ENCODE measurements at regions not wholly inside any gene's neighbourhood (a gene's known extent, or its start where the extent isn't known, plus 50 kb on each side); places are given as distances from the start of the nearest gene placed in this dataset.

- TF ChIP-seq, protein P1, sequence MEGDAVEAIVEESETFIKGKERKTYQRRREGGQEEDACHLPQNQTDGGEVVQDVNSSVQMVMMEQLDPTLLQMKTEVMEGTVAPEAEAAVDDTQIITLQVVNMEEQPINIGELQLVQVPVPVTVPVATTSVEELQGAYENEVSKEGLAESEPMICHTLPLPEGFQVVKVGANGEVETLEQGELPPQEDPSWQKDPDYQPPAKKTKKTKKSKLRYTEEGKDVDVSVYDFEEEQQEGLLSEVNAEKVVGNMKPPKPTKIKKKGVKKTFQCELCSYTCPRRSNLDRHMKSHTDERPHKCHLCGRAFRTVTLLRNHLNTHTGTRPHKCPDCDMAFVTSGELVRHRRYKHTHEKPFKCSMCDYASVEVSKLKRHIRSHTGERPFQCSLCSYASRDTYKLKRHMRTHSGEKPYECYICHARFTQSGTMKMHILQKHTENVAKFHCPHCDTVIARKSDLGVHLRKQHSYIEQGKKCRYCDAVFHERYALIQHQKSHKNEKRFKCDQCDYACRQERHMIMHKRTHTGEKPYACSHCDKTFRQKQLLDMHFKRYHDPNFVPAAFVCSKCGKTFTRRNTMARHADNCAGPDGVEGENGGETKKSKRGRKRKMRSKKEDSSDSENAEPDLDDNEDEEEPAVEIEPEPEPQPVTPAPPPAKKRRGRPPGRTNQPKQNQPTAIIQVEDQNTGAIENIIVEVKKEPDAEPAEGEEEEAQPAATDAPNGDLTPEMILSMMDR (IDR thresholded peaks at IDR 0.05) = no peak
- TF ChIP-seq EP300 (IDR thresholded peaks at IDR 0.05) (no peak), POLR2AphosphoS5 (IDR thresholded peaks at IDR 0.05) (no peak)
Observed at GRCh38 chr6:168934660-168935627, 318.7 kb downstream of the THBS2 start.

Data from stomach (tissue), 4 donors.